HTR-8/SVneo (cell line): ENCODE measurements at regions not wholly inside any gene's neighbourhood (a gene's known extent, or its start where the extent isn't known, plus 50 kb on each side); places are given as distances from the start of the nearest gene placed in this dataset.
"Not testable (repeated sequence)": the region's sequence is repeated elsewhere in the genome, so short reads cannot be mapped to it uniquely, and the experiment has no call there.

Experiments
- DNase-seq: peaks from one replicate; pipeline ENCODE4 v3.0.0; 2011; ENCODE audit warnings: low spot score, mixed read lengths; ENCODE audit not compliant: insufficient read length
- FAIRE-seq: peaks from 2 replicates; lab custom pipeline; 2011; peaks lifted over from hg19 to GRCh38; lab: Jason Lieb, UNC

- FAIRE-seq (no peak), DNase-seq (no peak)
Observed at GRCh38 chr14:98198385-98198784, 1073.6 kb downstream of the BCL11B start.

- FAIRE-seq (no peak), DNase-seq (no peak)
Observed at GRCh38 chr14:98200601-98201000, 1071.4 kb downstream of the BCL11B start.

- no peak for FAIRE-seq
- DNase-seq = no peak
Observed at GRCh38 chr14:98203421-98203820, 1068.6 kb downstream of the BCL11B start.

GRCh38 chr14:98204139-98204538, 1067.9 kb downstream of the BCL11B start:
- no peak for FAIRE-seq
- no peak for DNase-seq

- no peak for DNase-seq
- no peak for FAIRE-seq
Observed at GRCh38 chr14:98207415-98207814, 1064.6 kb downstream of the BCL11B start.

GRCh38 chr14:98208211-98208611, 1063.8 kb downstream of the BCL11B start:
- DNase-seq (no peak), FAIRE-seq (no peak)

GRCh38 chr14:98208943-98209342, 1063.1 kb downstream of the BCL11B start:
- no peak for DNase-seq

GRCh38 chr14:98210045-98210672, 1061.8 kb downstream of the BCL11B start:
- DNase-seq (no peak), FAIRE-seq (no peak)

More at GRCh38 chr14:98208943-98209342, 1063.1 kb downstream of the BCL11B start:
- FAIRE-seq = no peak

GRCh38 chr14:98217530-98217929, 1054.5 kb downstream of the BCL11B start:
- no peak for FAIRE-seq
- no peak for DNase-seq

- DNase-seq = no peak
- no peak for FAIRE-seq
Observed at GRCh38 chr14:98218218-98218617, 1053.8 kb downstream of the BCL11B start.

- DNase-seq (no peak), FAIRE-seq (no peak)
Observed at GRCh38 chr14:98219638-98220037, 1052.4 kb downstream of the BCL11B start.

- FAIRE-seq (no peak), DNase-seq (no peak)
Observed at GRCh38 chr14:98223106-98223505, 1048.9 kb downstream of the BCL11B start.

GRCh38 chr14:98223710-98224109, 1048.3 kb downstream of the BCL11B start:
- FAIRE-seq, DNase-seq: not testable (repeated sequence)

- FAIRE-seq (no peak), DNase-seq (no peak)
Observed at GRCh38 chr14:98226411-98226810, 1045.6 kb downstream of the BCL11B start.

- DNase-seq = no peak
- no peak for FAIRE-seq
Observed at GRCh38 chr14:98227000-98227726, 1044.8 kb downstream of the BCL11B start.

GRCh38 chr14:98227727-98228111, 1044.3 kb downstream of the BCL11B start:
- no peak for FAIRE-seq
- DNase-seq = no peak

GRCh38 chr14:98229656-98230366, 1042.2 kb downstream of the BCL11B start:
- DNase-seq = no peak
- FAIRE-seq = no peak

- DNase-seq (no peak), FAIRE-seq (no peak)
Observed at GRCh38 chr14:98230411-98230810, 1041.6 kb downstream of the BCL11B start.

GRCh38 chr14:98231210-98231609, 1040.8 kb downstream of the BCL11B start:
- FAIRE-seq (no peak), DNase-seq (no peak)

GRCh38 chr14:98233656-98234055, 1038.3 kb downstream of the BCL11B start:
- FAIRE-seq (no peak), DNase-seq (no peak)

- DNase-seq (no peak), FAIRE-seq (no peak)
Observed at GRCh38 chr14:98234208-98234607, 1037.8 kb downstream of the BCL11B start.
